ENCODE measurements at regions not wholly inside any gene's neighbourhood (a gene's known extent, or its start where the extent isn't known, plus 50 kb on each side); places are given as distances from the start of the nearest gene placed in this dataset.
"Not testable (repeated sequence)": the region's sequence is repeated elsewhere in the genome, so short reads cannot be mapped to it uniquely, and the experiment has no call there.

- no peak overlapping the region for H3K4me3 ChIP-seq (ENCODE audit: low read length)
- no peak for DNase-seq (ENCODE audit: low read depth)
- no peak for TF ChIP-seq CTCF (conservative IDR thresholded peaks at IDR 0.05; ENCODE audit: low read depth, low read length)
Measured at GRCh38 chrX:142503967-142504643, 299.0 kb upstream of the MAGEC2 start.

GRCh38 chrX:142502441-142502840 lies 297.4 kb upstream of the MAGEC2 start:
- H3K4me3 ChIP-seq (ENCODE audit: low read length): no peak overlapping the region
- no peak for TF ChIP-seq CTCF (conservative IDR thresholded peaks at IDR 0.05; ENCODE audit: low read depth, low read length)
- no peak for DNase-seq (ENCODE audit: low read depth)

GRCh38 chrX:142499992-142500391 lies 294.9 kb upstream of the MAGEC2 start:
- H3K4me3 ChIP-seq (ENCODE audit: low read length): no peak overlapping the region
- TF ChIP-seq CTCF (conservative IDR thresholded peaks at IDR 0.05; ENCODE audit: low read depth, low read length): no peak
- DNase-seq (ENCODE audit: low read depth): no peak

GRCh38 chrX:142483965-142484364 lies 278.9 kb upstream of the MAGEC2 start:
- DNase-seq (ENCODE audit: low read depth): no peak
- TF ChIP-seq CTCF (conservative IDR thresholded peaks at IDR 0.05; ENCODE audit: low read depth, low read length): no peak
- H3K4me3 ChIP-seq (ENCODE audit: low read length): no peak overlapping the region

GRCh38 chrX:142446349-142446748 lies 241.3 kb upstream of the MAGEC2 start:
- DNase-seq (ENCODE audit: low read depth): no peak
- H3K4me3 ChIP-seq (ENCODE audit: low read length): no peak overlapping the region

GRCh38 chrX:142428916-142429315 lies 223.8 kb upstream of the MAGEC2 start:
- no peak for TF ChIP-seq CTCF (conservative IDR thresholded peaks at IDR 0.05; ENCODE audit: low read depth, low read length)

More at GRCh38 chrX:142446349-142446748, 241.3 kb upstream of the MAGEC2 start:
- TF ChIP-seq CTCF (conservative IDR thresholded peaks at IDR 0.05; ENCODE audit: low read depth, low read length): no peak

GRCh38 chrX:142390998-142391397 lies 185.9 kb upstream of the MAGEC2 start:
- DNase-seq (ENCODE audit: low read depth); H3K4me3 ChIP-seq (ENCODE audit: low read length): not testable (repeated sequence)

More at GRCh38 chrX:142428916-142429315, 223.8 kb upstream of the MAGEC2 start:
- no peak overlapping the region for H3K4me3 ChIP-seq (ENCODE audit: low read length)
- no peak for DNase-seq (ENCODE audit: low read depth)

Data from retinal pigment epithelial cell (primary cell).